Epithelial cell of esophagus (primary cell): ENCODE measurements at regions not wholly inside any gene's neighbourhood (a gene's known extent, or its start where the extent isn't known, plus 50 kb on each side); places are given as distances from the start of the nearest gene placed in this dataset.

Experiments
- DNase-seq: peaks from one replicate; pipeline ENCODE4 v3.0.0; 2010; ENCODE audit warnings: low read depth
- H3K4me3 ChIP-seq: 2 replicates; pipeline ENCODE4 v1.5.1; 2011; ENCODE audit warnings: mild to moderate bottlenecking, low read length, control low read depth
- CTCF ChIP-seq: IDR thresholded peaks from 2 replicates; pipeline ENCODE4 v1.5.1; 2011; ENCODE audit warnings: low read depth, mild to moderate bottlenecking, low read length, control low read depth, inconsistent platforms; ENCODE audit not compliant: insufficient read depth; ENCODE audit errors: missing control alignments

- TF ChIP-seq CTCF: no peak
- no peak overlapping the region for H3K4me3 ChIP-seq
- no peak for DNase-seq
Observed at GRCh38 chr2:207316906-207317305, 151.2 kb upstream of the KLF7 start.

DNA sequence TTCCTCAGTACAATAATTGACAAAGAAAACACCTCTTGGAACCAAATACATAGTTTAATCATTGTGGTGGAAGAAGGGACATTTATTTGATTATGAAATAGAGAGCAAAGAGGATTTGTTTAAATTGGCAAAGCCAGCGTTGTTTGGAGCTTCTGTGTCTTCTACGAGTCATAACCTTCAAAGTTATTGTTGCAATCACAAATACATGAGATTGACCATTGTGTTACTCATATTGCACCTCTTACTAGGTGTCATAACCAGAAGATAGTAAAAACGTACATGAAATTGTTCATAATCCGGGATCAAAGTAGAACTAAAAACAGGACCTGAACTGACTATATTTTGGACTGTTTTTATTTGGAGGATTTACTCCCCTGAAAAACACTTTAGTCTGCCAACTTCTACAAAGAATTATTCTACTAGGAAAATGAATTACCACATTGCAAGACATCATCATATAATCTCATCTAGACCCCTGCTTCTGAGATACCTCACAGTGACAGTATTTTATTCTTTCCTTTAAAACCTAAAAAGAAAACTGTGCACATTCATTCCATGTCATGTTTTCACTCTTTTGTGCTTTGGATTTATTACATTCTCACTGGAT is 151.7 kb upstream of the KLF7 start:
- H3K4me3 ChIP-seq: no peak overlapping the region
- peak; percentile 65 for DNase-seq
- TF ChIP-seq CTCF: no peak

DNA sequence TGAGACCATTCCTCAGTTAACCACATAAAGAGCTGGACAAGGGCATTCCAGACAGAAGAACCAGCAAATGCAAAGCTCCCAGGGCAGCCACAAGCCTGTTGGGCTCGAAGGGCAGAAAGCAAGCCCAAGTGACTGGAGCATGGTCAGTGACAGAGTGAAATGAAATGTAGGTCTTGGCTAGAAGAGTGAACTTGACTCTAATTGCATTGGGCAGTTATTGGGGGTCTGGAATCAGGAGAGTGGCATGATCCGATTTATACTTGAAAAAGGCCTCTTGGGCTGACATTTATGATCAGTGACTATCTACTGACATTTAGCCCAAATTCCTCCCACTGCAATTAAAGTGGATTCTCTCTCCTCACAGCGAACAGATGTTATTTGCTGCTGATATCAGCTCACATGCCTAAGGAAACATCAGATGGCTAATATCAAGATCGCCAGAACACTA is 152.5 kb upstream of the KLF7 start:
- H3K4me3 ChIP-seq: no peak overlapping the region
- no peak for TF ChIP-seq CTCF
- DNase-seq: no peak

- no peak for DNase-seq
- no peak for TF ChIP-seq CTCF
- H3K4me3 ChIP-seq: no peak overlapping the region
Observed at GRCh38 chr2:207319316-207319715, 153.6 kb upstream of the KLF7 start.

DNA sequence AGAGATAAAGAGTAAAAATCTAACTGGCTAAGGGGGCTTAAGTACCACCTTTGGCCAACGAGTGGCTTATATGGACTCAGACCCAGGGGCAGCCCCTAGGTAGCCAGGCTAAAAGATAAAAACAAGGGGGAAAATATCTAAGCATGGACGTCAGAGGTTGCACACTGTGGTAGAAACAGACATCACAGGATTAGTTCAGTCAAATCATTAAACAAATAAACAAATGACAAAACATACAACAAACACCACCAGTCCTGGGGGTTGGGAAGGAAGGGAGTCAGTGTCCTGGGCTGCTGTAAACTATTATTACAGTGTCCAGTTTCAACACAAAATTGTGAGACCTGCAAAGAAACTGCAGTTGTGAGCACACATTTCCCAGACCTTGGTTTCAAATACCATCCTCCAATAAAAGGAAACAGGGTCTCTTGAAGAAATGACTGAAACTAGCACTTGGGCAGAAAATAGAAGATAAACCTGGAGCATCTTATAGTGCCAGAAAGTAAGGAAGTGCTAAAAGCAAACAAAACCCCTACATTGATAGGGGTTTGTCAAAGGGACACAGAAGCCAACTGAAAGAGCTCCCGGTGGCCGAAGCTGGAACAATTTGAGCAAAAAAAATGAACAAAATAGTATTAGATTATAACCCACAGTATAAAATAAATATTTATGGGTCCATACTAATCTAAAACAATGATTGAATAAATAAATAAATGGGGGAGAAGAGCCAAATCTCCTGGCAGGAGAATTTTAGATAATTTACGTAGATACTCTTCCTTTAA is 154.8 kb upstream of the KLF7 start:
- no peak for TF ChIP-seq CTCF
- H3K4me3 ChIP-seq: no peak overlapping the region
- no peak for DNase-seq

GRCh38 chr2:207321514-207321913 is 155.8 kb upstream of the KLF7 start:
- no peak for DNase-seq
- TF ChIP-seq CTCF: no peak
- H3K4me3 ChIP-seq: no peak overlapping the region

GRCh38 chr2:207324001-207324400 is 158.3 kb upstream of the KLF7 start:
- DNase-seq: no peak
- no peak for TF ChIP-seq CTCF
- H3K4me3 ChIP-seq: no peak overlapping the region
